Mucosa of gallbladder (tissue), 1 donor: ENCODE measurements at regions not wholly inside any gene's neighbourhood (a gene's known extent, or its start where the extent isn't known, plus 50 kb on each side); places are given as distances from the start of the nearest gene placed in this dataset.

Experiments used
- DNase-seq: peaks from one replicate; pipeline ENCODE4 v3.0.0-alpha.2; 2020; ENCODE audit warnings: low spot score
- donor health status: DM: no; HTN: no; CAD: no.

DNA sequence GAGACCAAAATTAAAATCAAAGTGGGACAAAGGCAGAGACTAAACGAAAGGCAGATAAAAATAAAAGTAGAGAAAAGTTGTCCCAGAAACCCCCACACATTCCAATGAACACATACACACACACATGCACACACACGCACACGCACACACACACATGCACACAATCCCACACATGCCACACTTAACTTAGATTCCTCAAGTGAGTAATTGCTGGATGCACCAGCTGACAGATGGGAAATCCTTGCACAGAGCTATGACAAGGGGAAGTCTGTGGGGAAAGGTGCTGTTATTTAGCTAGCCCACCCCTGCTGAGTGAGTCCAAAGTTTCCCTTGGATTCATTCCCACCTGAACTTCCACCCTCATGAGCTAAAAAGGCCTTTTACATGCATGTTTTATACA is 233.9 kb downstream of the RAB28 start:
- no peak for DNase-seq

DNA sequence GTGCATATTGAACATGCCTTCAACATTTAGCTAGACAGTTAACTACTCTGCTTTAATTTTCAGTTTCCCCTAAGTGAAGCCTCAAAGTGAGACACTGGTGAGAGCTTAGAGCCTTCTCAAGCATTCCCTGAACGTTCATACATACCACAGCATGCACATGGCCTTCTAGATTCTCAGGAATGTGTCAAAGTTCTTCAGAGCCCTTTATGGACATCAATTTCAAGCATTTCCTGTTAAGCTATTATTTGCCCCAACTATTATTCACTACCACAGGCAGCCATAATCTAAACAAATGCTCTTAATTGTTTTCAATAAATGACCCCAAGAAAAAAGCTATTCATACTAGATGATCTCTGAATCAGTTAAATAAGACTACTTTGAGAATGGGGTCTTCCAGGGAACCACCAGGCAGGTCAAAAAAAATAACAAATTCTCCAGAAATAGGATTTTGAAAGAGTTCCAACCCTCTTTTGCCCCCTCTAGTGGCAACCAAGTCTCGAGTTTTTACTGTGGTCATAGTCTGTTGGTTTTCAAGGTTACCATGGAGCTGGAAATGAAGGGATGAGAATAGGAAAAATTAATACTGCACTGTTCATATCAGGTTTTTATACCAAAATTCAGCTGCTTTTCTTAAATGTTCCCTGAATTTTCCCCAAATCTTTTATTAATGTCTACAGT is 235.4 kb downstream of the RAB28 start:
- DNase-seq: no peak

- DNase-seq: no peak
Measured at GRCh38 chr4:13246107-13246506, 238.0 kb downstream of the RAB28 start.

DNA sequence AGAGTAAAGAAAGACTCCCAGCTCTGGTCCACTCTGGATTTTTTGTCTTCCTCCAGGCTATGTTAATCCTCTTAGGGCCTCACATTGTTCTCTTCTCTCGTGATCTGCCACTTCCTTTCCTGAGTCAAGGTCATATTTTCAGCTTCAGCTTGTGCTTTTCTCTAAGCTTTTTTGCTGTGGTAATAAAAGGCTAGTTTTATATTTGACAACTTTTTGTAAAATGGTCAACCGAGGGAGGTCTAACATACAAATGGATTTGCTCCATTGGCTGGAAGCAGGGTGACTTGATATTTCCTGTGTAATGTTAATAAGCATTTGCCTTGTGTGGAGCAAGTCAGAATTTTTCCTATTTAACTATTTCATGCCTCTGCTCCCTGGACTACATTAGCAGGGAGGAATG is 239.7 kb downstream of the RAB28 start:
- no peak for DNase-seq

DNA sequence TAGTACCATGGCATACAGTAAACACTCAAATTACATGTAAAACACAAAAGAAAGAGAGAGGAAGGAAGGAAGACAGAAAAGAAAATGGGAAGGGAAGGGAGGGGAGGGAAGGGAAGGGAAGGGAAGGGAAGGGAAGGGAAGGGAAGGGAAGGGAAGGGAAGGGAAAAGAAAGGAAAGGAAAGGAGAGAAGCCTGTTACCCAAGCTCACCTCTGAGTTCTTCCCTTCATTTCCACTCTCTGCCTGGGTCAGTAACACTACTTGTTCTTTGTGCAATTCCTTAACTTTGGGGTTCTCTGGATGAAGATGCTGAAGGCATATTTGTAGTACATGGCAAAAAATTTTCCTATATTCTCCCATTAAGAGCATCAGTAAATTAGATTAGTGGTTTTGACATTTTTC is 241.0 kb downstream of the RAB28 start:
- no peak for DNase-seq

GRCh38 chr4:13240066-13240465 is 244.1 kb downstream of the RAB28 start:
- DNase-seq: no peak

- DNase-seq: no peak
Measured at GRCh38 chr4:13238936-13239335, 245.2 kb downstream of the RAB28 start.

DNA sequence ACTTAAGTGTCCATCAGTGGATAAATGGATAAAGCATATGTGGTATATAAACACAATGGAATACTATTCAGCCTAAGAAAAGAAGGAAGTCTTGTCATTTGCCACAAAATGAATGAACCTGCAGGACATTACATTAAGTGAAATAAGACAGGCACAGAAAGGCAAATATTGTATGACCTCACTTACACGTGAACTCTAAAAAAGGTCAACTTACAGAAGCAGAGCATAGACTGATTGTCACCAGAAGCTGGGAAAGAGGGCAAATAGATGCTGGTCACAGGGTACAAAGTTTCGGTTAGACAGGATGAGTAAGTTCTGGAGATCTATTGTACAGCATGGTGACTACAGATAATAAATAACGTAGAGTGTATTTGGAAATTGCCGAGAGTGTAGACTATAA is 247.7 kb downstream of the RAB28 start:
- no peak for DNase-seq

GRCh38 chr4:13233755-13234154 is 250.4 kb downstream of the RAB28 start:
- DNase-seq: no peak

GRCh38 chr4:13219971-13220370 is 264.2 kb downstream of the RAB28 start:
- no peak for DNase-seq

- DNase-seq: peak; percentile 11
Measured at GRCh38 chr4:13218326-13218958, 265.7 kb downstream of the RAB28 start.

- no peak for DNase-seq
Measured at GRCh38 chr4:13215560-13215959, 268.6 kb downstream of the RAB28 start.

DNA sequence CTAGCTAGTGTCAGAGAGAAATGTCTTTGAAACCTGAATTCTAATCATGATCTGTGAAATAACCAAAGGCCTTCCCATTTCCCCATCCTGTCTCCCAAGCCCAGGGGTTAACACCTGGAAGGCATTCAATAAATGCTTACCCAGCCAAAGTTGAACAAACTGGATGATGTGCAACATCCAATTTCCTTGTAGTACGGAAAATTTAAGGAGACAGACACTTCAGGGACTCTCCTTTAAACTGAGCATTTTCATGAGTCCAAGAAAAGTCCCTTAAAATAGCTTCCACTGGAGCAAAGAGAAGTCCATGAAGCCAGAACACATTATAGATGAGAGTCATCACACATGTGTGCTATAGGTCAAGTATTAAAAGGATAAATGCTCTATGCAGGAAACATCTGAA is 271.2 kb downstream of the RAB28 start:
- DNase-seq: no peak

DNA sequence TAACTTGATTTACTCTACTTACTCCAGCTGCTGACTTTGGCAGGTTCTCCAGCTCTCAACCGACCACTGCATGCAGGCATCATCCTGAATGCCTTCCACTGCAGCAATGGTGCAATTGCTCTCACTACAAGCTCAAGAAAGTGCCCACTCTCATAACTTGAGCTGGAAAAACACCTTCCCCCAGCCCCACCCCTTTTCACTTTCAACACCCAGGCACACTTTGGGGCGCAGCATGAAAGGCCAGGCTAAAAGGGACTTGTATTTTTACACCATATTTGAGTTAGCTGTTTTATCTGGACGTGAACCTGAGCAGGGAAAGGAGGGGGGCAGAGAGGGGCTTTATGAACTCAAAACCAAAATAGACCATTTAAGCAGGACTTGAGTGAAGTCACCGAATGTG is 274.5 kb downstream of the RAB28 start:
- DNase-seq: no peak

- DNase-seq: no peak
Measured at GRCh38 chr4:13208558-13209193, 275.5 kb downstream of the RAB28 start.

DNA sequence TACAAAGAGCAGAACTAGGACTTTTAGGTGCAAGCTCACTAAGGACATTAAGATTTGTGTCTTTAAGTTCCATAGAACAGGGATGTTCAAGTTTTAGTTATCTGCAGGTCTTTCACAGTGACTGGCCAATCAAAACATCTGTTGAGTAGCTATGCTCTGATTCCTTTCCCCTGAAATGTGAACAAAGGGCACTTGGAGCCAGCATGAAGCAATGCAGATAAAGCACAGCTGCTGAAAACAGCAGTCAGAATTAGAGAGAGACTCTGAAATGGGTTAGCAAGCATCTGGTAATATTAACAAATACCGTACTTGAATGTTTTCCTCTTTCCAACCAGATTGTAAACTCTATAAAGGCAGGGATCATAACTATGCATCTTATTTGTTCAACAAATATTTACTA is 276.9 kb downstream of the RAB28 start:
- DNase-seq: no peak

DNA sequence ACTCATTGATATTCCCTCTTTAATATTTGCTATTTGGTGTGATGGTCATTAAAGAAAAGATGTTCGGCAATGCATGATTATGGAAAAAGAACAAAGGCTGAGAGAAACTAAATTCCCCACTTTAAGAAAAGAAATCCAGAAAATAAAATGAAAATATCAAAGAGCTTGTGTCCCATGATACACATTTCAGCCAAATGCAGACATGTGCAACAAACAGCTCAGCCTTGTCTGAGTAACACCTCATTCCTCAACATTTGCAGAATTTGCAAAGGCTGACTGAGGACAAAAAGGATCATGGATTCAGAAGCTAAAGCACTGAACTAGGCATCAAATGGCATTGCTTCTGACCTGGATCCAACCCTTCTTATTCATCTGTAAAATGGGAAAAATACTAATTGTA is 281.0 kb downstream of the RAB28 start:
- DNase-seq: no peak

GRCh38 chr4:13202701-13203100 is 281.4 kb downstream of the RAB28 start:
- no peak for DNase-seq

DNA sequence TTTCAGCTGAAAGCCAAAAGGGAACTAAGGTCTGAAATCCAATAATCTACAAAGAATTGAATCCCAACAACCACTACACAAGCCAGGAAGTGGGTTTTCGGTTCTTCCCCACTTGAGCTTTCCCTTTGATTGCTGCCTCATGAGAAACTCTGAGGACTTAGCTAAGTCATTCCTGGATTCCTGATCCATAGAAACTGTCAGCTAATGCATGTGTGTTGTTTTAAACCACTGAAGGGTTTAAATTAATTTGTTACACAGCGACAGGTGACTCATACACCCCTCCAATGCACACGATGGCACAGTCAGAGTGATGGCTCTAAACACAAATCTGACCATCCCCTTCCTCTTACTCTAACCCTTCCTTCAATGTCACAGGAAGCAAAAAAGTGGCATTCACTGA is 282.9 kb downstream of the RAB28 start:
- no peak for DNase-seq

DNA sequence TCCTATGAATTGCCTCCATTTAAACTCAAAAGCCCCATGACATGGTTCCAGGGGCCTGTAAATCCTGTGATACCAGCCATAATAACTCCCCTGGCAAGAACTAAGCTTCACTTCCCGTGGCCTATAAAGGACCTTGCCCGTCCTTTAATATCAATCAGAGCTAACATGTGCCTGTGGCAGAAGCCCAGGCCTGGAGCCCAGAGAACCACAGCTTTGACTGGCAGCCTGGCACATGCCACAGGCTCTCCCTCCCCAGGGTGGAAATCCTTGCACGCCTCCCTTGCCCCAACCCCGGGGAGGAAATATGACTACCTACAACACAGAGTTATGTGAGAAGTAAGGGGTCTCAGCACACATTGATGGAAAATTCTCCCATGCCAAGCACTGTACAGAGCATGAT is 287.4 kb downstream of the RAB28 start:
- no peak for DNase-seq

- no peak for DNase-seq
Measured at GRCh38 chr4:13193662-13194061, 290.5 kb downstream of the RAB28 start.

GRCh38 chr4:13190093-13190721 is 293.9 kb downstream of the RAB28 start:
- DNase-seq: no peak

DNA sequence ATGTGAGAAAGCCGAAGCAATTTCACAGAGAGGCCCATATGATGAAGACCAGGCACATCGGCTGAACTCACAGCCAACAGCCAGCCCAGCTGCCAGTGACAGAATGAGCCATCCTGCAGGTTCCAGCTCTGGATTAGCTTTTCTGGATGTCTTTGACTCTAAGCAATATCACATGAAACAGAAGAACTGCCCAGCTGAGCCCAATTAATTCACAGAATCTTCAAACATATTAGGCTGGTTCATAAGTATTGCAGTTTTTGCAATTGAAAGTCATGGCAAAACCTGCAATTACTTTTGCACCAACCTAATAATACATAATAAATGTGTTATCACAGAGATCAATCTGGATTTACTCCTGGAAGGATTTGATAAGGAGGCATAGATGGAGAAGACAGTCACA is 299.9 kb downstream of the RAB28 start:
- DNase-seq: no peak
